Gastrocnemius medialis (tissue), 4 donors: ENCODE measurements at regions not wholly inside any gene's neighbourhood (a gene's known extent, or its start where the extent isn't known, plus 50 kb on each side); places are given as distances from the start of the nearest gene placed in this dataset.
"Not testable (repeated sequence)": the region's sequence is repeated elsewhere in the genome, so short reads cannot be mapped to it uniquely, and the experiment has no call there.

Source experiments
- ATAC-seq, 2 donors: fragments of 150-250 bp; one replicate each; pipeline ENCODE4 v1.9.1; 2016
- DNase-seq, 2 donors: peaks; one replicate each; pipeline ENCODE4 v3.0.0-alpha.2; 2019
- H3K27ac ChIP-seq, 4 donors: fragments of 200-600 bp; sonication (generic); 1 replicate in 1 of 4; 2 replicates in 3 of 4; pipeline ENCODE4 v1.5.1; 2016 to 2018; ENCODE audit warnings: mild to moderate bottlenecking in 2 of 4, moderate library complexity in 1 of 4
- H3K27me3 ChIP-seq, 3 donors: fragments of 200-600 bp; sonication (generic) in 2 of 3; 1 replicate in 1 of 3; 2 replicates in 2 of 3; pipeline versions ENCODE4 v1.5.1 to v1.6.0; 2016 to 2019; ENCODE audit warnings: mild to moderate bottlenecking in 1 of 3, moderate library complexity in 1 of 3
- H3K36me3 ChIP-seq, 2 donors: fragments of 200-600 bp; sonication (generic) in 1 of 2; one replicate each; pipeline ENCODE4 v1.5.1; 2017 to 2018
- H3K4me1 ChIP-seq, 2 donors: fragments of 200-600 bp; sonication (generic) in 1 of 2; one replicate each; pipeline ENCODE4 v1.5.1; 2016 to 2017; ENCODE audit warnings: mild to moderate bottlenecking in 2 of 2
- H3K4me3 ChIP-seq, 4 donors: fragments of 200-600 bp; sonication (generic) in 3 of 4; 1 replicate in 1 of 4; 2 replicates in 3 of 4; pipeline ENCODE4 v1.5.1; 2016 to 2019; ENCODE audit warnings: mild to moderate bottlenecking in 2 of 4
- H3K9me3 ChIP-seq, 3 donors: fragments of 200-600 bp; sonication (generic) in 2 of 3; 1 replicate in 1 of 3; 2 replicates in 2 of 3; pipeline ENCODE4 v1.5.1; 2016 to 2019
- CTCF ChIP-seq, 5 experiments: fragments of 450-650 bp in 3 of 5; fragments of 200-600 bp in 2 of 5; sonication (generic) in 2 of 5; IDR thresholded peaks in 4 of 5; conservative IDR thresholded peaks in 1 of 5; 1 replicate in 4 of 5; 2 replicates in 1 of 5; pipeline ENCODE4 v1.5.1; 2016 to 2019; ENCODE audit warnings: antibody characterized with exemption in 5 of 5, mild to moderate bottlenecking in 3 of 5, moderate library complexity in 3 of 5
- POLR2A ChIP-seq, 2 donors: fragments of 450-650 bp; IDR thresholded peaks; one replicate each; pipeline ENCODE4 v1.6.1; 2017; ENCODE audit warnings: antibody characterized with exemption in 2 of 2, mild to moderate bottlenecking in 2 of 2, moderate library complexity in 2 of 2
- in situ Hi-C, 4 donors: fragments of 200-750 bp; cut with MboI; loops; one replicate each; pipeline versions ENCODE4 v1.15.0 to v1.8.0; 2017; ENCODE audit warnings: low sequenced_read_pairs in 4 of 4
- intact Hi-C: fragments of 100-400 bp; cut with DNase I; formaldehyde crosslinking; loops from one replicate; pipeline ENCODE4 v1.15.1; 2023; ENCODE audit warnings: low total_unique reads

- ATAC-seq (no peak), DNase-seq (no peak)
- no peaks in the 10 kb centered on the region for H3K36me3 ChIP-seq
- no peaks in the 10 kb centered on the region for H3K9me3 ChIP-seq
- no peak for TF ChIP-seq POLR2A (IDR thresholded peaks at IDR 0.05)
- no peak for TF ChIP-seq CTCF (IDR thresholded peaks at IDR 0.05 in 4 of 5, conservative IDR thresholded peaks at IDR 0.05 in 1 of 5)
- in situ Hi-C loops (loop anchor here in 1 of 4 donors (25.0 kb wide), 1 partner anchor 362 kb away; no protein-coding TSS in a partner anchor), intact Hi-C loops (no loop called here)
- no peak overlapping the region for H3K27ac ChIP-seq
- H3K4me1 ChIP-seq = no peaks in the 10 kb centered on the region
- H3K27me3 ChIP-seq = no peaks in the 10 kb centered on the region
- no peak overlapping the region for H3K4me3 ChIP-seq
Observed at GRCh38 chr12:59425798-59426197, 170.0 kb upstream of the SLC16A7 start.

- H3K4me1 ChIP-seq, H3K36me3 ChIP-seq, H3K9me3 ChIP-seq, ATAC-seq, H3K27me3 ChIP-seq, H3K4me3 ChIP-seq, DNase-seq, intact Hi-C loops, H3K27ac ChIP-seq: not testable (repeated sequence)
- in situ Hi-C loops = loop anchor here in 3 of 4 donors (25.0 kb wide), 2 partner anchors 363 to 388 kb away; no protein-coding TSS in a partner anchor
Observed at GRCh38 chr12:59424666-59425065, 171.2 kb upstream of the SLC16A7 start.

- no peaks in the 10 kb centered on the region for H3K9me3 ChIP-seq
- no peaks in the 10 kb centered on the region for H3K4me1 ChIP-seq
- no peak for DNase-seq
- in situ Hi-C loops (loop anchor here in 2 of 4 donors (25.0 kb wide), 1 partner anchor 398 kb away; no protein-coding TSS in a partner anchor), intact Hi-C loops (no loop called here)
- H3K36me3 ChIP-seq = no peaks in the 10 kb centered on the region
- H3K27me3 ChIP-seq = no peaks in the 10 kb centered on the region
- H3K27ac ChIP-seq = no peak overlapping the region
- no peak for ATAC-seq
- no peak overlapping the region for H3K4me3 ChIP-seq
- TF ChIP-seq POLR2A (IDR thresholded peaks at IDR 0.05) = no peak
- no peak for TF ChIP-seq CTCF (IDR thresholded peaks at IDR 0.05 in 4 of 5, conservative IDR thresholded peaks at IDR 0.05 in 1 of 5)
Observed at GRCh38 chr12:59414051-59414450, 181.8 kb upstream of the SLC16A7 start.

GRCh38 chr12:59408431-59408830 is 187.4 kb upstream of the SLC16A7 start:
- in situ Hi-C loops (loop anchor here in 3 of 4 donors (10.0 to 25.0 kb wide), 2 partner anchors 396 to 404 kb away; no protein-coding TSS in a partner anchor), intact Hi-C loops (no loop called here)
- H3K36me3 ChIP-seq = no peaks in the 10 kb centered on the region
- no peak overlapping the region for H3K4me3 ChIP-seq
- H3K27me3 ChIP-seq = no peaks in the 10 kb centered on the region
- H3K9me3 ChIP-seq = no peaks in the 10 kb centered on the region
- DNase-seq = no peak
- no peak overlapping the region for H3K27ac ChIP-seq
- TF ChIP-seq POLR2A (IDR thresholded peaks at IDR 0.05) (no peak), CTCF (IDR thresholded peaks at IDR 0.05 in 4 of 5, conservative IDR thresholded peaks at IDR 0.05 in 1 of 5) (no peak)
- no peaks in the 10 kb centered on the region for H3K4me1 ChIP-seq
- ATAC-seq = no peak

GRCh38 chr12:59407799-59408198 is 188.0 kb upstream of the SLC16A7 start:
- in situ Hi-C loops (loop anchor here in 3 of 4 donors (10.0 to 25.0 kb wide), 2 partner anchors 397 to 405 kb away; no protein-coding TSS in a partner anchor), intact Hi-C loops (no loop called here)
- Histone ChIP-seq H3K4me3 (no peak overlapping the region), H3K4me1 (no peaks in the 10 kb centered on the region), H3K9me3 (no peaks in the 10 kb centered on the region), H3K27ac (no peak overlapping the region), H3K36me3 (no peaks in the 10 kb centered on the region), H3K27me3 (no peaks in the 10 kb centered on the region)
- DNase-seq (no peak), ATAC-seq (no peak)
- TF ChIP-seq POLR2A (IDR thresholded peaks at IDR 0.05) (no peak), CTCF (IDR thresholded peaks at IDR 0.05 in 4 of 5, conservative IDR thresholded peaks at IDR 0.05 in 1 of 5) (no peak)
